Endothelial cell of hepatic sinusoid (primary cell): ENCODE measurements at regions not wholly inside any gene's neighbourhood (a gene's known extent, or its start where the extent isn't known, plus 50 kb on each side); places are given as distances from the start of the nearest gene placed in this dataset.

Source experiments
- in situ Hi-C: cut with HindIII; loops from 2 replicates; pipeline ENCODE4 v1.10.0; 2017; ENCODE audit warnings: low sequenced_read_pairs

GRCh38 chr4:129623233-129623875, 527.4 kb downstream of the C4orf33 start:
- in situ Hi-C loops, result no loop called here

GRCh38 chr4:129641179-129641578, 545.2 kb downstream of the C4orf33 start:
- in situ Hi-C loops, result loop anchor here (25.0 kb wide), 1 partner anchor 279 kb away; no protein-coding TSS in a partner anchor

- in situ Hi-C loops, result loop anchor here (25.0 kb wide), 1 partner anchor 283 kb away; no protein-coding TSS in a partner anchor
Measured at GRCh38 chr4:129645461-129645860, 549.5 kb downstream of the C4orf33 start.

- in situ Hi-C loops, result no loop called here
Measured at GRCh38 chr4:129668092-129668491, 572.1 kb downstream of the C4orf33 start.

DNA sequence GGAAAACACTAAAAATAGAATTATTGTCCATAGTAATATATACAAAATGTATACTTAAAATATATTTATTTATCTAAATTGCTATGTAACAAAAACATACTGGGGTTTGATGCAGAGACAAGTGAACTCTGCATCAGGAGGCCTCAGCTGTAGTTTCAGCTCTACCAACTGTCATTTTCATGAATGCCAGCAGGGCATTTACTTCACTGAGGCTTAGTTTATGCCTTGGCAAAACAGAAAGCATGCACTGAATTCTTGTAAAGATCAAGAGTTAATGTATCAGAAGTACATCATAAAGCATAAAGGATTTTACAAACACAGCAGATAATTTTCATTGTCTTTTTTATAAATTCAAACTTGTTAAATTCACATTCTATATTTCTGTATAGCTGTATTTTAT, 577.0 kb downstream of the C4orf33 start:
- in situ Hi-C loops, result no loop called here

DNA sequence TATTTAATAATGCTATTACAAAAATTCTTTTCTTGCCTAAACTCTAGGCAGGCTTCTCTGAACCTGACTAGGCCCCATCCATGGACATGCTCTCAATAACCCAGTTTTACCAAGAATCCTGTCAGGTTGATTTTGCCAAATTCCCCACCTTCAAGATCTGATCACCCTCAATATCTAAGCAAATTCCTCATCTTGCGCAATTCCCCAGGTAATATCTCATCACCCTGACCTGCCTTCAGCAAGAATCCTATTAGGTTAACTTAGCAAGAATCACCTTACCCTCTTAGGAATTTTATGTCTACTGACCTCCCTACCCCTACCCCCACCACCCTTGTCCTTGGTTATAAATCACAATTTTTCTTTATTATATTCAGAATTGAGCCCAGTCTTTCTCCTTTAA, 579.1 kb downstream of the C4orf33 start:
- in situ Hi-C loops, result no loop called here

- in situ Hi-C loops, result no loop called here
Measured at GRCh38 chr4:129676934-129677333, 581.0 kb downstream of the C4orf33 start.

- in situ Hi-C loops, result no loop called here
Measured at GRCh38 chr4:129682586-129682985, 586.6 kb downstream of the C4orf33 start.

DNA sequence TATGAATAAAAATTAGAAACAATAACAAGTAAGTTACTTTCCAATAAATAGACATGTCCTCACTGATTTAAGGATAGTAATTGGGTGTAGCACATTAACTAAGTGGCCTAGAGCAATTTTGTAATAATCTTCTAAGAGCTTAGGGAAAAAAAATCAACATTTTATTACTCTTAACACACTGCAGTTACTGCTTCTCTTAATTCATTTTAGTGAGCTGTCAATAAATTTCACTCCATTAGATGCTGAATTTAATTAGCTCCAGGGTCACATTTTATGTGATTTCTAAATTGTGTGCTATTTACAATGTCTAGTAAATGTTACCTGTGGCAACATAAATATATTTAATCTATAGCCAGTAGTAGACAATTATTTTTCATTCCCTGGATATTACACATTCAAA, 612.0 kb downstream of the C4orf33 start:
- in situ Hi-C loops, result no loop called here

- in situ Hi-C loops, result no loop called here
Measured at GRCh38 chr4:129708784-129709183, 612.8 kb downstream of the C4orf33 start.

DNA sequence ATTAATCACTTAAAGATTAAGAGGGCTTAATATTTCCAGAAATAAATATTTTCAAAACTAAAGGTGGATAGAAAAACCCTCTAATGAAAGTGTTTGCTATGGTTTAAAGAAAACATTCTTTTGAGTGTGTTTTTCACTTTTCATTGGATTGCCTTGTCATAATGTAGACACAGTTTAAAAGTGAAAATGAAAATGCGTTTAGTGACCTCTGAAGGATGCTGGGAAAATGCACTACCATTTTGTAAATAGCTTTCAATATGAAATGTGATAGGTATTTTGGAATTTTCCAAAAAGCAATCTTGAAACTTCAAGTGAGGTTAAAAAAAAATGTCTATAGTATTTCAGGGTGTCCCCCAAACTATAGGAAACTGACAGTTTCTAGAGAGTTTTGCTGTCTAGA, 642.2 kb downstream of the C4orf33 start:
- in situ Hi-C loops, result no loop called here

GRCh38 chr4:129747756-129748155, 651.8 kb downstream of the C4orf33 start:
- in situ Hi-C loops, result no loop called here

GRCh38 chr4:129748991-129749390, 653.0 kb downstream of the C4orf33 start:
- in situ Hi-C loops, result no loop called here

GRCh38 chr4:129751646-129752045, 655.7 kb downstream of the C4orf33 start:
- in situ Hi-C loops, result no loop called here

DNA sequence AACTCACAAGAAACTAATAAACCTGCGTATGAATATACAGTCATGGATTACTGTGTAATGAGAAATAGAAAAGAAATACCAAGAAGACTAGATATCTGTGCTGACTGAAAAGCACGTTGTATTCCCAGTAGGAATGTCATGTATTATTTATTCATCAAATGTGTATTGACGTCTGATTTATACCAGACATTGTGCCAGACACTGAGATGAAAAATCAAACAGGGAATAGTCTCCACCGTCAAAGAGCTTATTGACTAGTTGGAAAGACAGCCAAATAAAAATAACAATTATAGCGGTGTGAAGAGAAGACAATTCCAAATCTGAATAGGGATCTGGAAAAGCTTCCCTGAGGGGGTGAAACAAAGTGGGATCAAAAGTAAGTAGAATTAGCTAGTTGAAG, 687.6 kb downstream of the C4orf33 start:
- in situ Hi-C loops, result no loop called here

- in situ Hi-C loops, result no loop called here
Measured at GRCh38 chr4:129788486-129788885, 692.5 kb downstream of the C4orf33 start.

- in situ Hi-C loops, result no loop called here
Measured at GRCh38 chr4:129804461-129804981, 708.6 kb downstream of the C4orf33 start.

GRCh38 chr4:129806986-129807385, 711.0 kb downstream of the C4orf33 start:
- in situ Hi-C loops, result no loop called here

- in situ Hi-C loops, result no loop called here
Measured at GRCh38 chr4:129808242-129808641, 712.3 kb downstream of the C4orf33 start.

- in situ Hi-C loops, result no loop called here
Measured at GRCh38 chr4:129821073-129821472, 725.1 kb downstream of the C4orf33 start.

DNA sequence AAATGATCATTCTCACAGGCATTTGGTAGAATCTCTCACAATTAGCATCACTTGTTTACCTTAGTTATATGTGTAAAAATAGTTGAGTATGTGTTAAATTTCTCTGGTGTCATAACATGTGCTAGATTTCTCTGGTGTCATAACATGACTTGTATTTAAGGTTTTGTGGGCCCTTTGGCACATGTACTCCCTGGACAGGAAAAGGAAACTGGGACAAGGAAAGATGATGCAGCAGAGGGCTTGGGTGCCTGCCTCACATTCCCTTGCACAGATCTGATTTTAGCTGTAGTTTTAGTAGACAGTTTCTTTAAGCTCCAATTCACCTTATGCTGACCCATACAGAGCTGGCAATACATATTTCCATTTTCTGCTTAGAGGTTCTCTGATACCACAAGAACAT, 726.0 kb downstream of the C4orf33 start:
- in situ Hi-C loops, result no loop called here

GRCh38 chr4:129822701-129823100, 726.7 kb downstream of the C4orf33 start:
- in situ Hi-C loops, result no loop called here

DNA sequence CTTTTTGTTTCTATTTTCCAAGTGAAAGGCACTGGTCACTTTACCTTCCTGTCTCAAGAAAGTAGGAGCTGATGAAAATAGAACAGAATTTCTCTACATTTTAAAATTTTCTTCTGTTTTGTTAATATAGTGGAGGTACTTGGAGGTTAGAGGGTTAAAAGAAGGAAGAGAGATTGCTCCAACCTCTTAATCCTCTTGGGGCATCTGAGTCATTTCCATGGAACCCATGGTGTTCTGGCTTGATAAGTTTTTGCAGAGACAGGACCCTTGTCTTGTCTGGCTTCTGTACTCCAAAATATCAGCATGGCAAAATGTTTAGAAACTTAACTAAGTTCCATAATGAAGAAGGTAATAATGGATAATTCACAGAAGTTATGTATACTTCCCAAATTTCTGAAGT, 727.2 kb downstream of the C4orf33 start:
- in situ Hi-C loops, result no loop called here
